ENCODE measurements at regions not wholly inside any gene's neighbourhood (a gene's known extent, or its start where the extent isn't known, plus 50 kb on each side); places are given as distances from the start of the nearest gene placed in this dataset.

GRCh38 chr4:8938137-8938536, 66.5 kb upstream of the HMX1 start:
- DNase-seq, result no peak
- WGBS, result 76% methylated on average over 8 of the region's 8 CpGs
- Histone ChIP-seq H3K36me3 (ENCODE audit: control insufficient read depth in 1 of 2, insufficient read depth in 2 of 2, low read depth in 1 of 2, low read length in 2 of 2) (no peaks in the 10 kb centered on the region), H3K23ac (ENCODE audit: low read length in 2 of 2) (no peak overlapping the region), H3K4me2 (ENCODE audit: low read length, poor library complexity, severe bottlenecking) (no peak overlapping the region), H3K18ac (ENCODE audit: low read depth in 1 of 2, low read length in 2 of 2) (no peak overlapping the region), H3K4me3 (ENCODE audit: insufficient read depth in 1 of 2, low read depth in 1 of 2, low read length in 2 of 2) (no peak overlapping the region), H3K14ac (ENCODE audit: low read length in 2 of 2) (no peak overlapping the region), H3K4me1 (ENCODE audit: control insufficient read depth, insufficient read depth, low read depth, low read length) (no peaks in the 10 kb centered on the region), H2AFZ (ENCODE audit: low read depth, low read length) (no peak overlapping the region), H3K79me1 (replicated peaks; ENCODE audit: low read length, poor library complexity, severe bottlenecking) (no peaks in the 10 kb centered on the region), H2BK12ac (ENCODE audit: low read length in 2 of 2) (no peak overlapping the region), H2BK120ac (ENCODE audit: low read depth, low read length) (no peak overlapping the region), H4K91ac (ENCODE audit: low read length) (no peak overlapping the region), H3K27ac (ENCODE audit: low read length, poor library complexity, severe bottlenecking) (no peak overlapping the region), H3K27me3 (ENCODE audit: control insufficient read depth in 1 of 2, insufficient read depth in 1 of 2, low read length in 2 of 2) (peaks cover 0 to 4% of the 10 kb centered on the region in 2 experiments), H2AK5ac (ENCODE audit: low read length, severe bottlenecking) (no peak overlapping the region), H2BK15ac (ENCODE audit: low read depth, poor library complexity, severe bottlenecking) (no peak overlapping the region), H4K8ac (ENCODE audit: low read length) (no peak overlapping the region), H3K9ac (ENCODE audit: low read length) (no peak overlapping the region), H3K9me3 (ENCODE audit: control insufficient read depth, low read length) (peaks cover 20% of the 10 kb centered on the region), H3K4ac (ENCODE audit: low read depth in 1 of 2, low read length in 2 of 2) (no peak overlapping the region), H2BK5ac (ENCODE audit: low read depth, low read length, poor library complexity, severe bottlenecking) (no peak overlapping the region)

- Histone ChIP-seq H4K91ac (ENCODE audit: low read length) (no peak overlapping the region), H2AK5ac (ENCODE audit: low read length, severe bottlenecking) (no peak overlapping the region), H2BK120ac (ENCODE audit: low read depth, low read length) (no peak overlapping the region), H3K9me3 (ENCODE audit: control insufficient read depth, low read length) (peaks cover 25% of the 10 kb centered on the region), H3K18ac (ENCODE audit: low read depth in 1 of 2, low read length in 2 of 2) (no peak overlapping the region), H3K9ac (ENCODE audit: low read length) (no peak overlapping the region), H3K27ac (ENCODE audit: low read length, poor library complexity, severe bottlenecking) (no peak overlapping the region), H3K4me3 (ENCODE audit: insufficient read depth in 1 of 2, low read depth in 1 of 2, low read length in 2 of 2) (no peak overlapping the region), H3K4me2 (ENCODE audit: low read length, poor library complexity, severe bottlenecking) (no peak overlapping the region), H3K79me1 (replicated peaks; ENCODE audit: low read length, poor library complexity, severe bottlenecking) (no peaks in the 10 kb centered on the region), H4K8ac (ENCODE audit: low read length) (no peak overlapping the region), H3K23ac (ENCODE audit: low read length in 2 of 2) (no peak overlapping the region), H2BK5ac (ENCODE audit: low read depth, low read length, poor library complexity, severe bottlenecking) (no peak overlapping the region), H2BK12ac (ENCODE audit: low read length in 2 of 2) (no peak overlapping the region), H3K14ac (ENCODE audit: low read length in 2 of 2) (no peak overlapping the region), H3K36me3 (ENCODE audit: control insufficient read depth in 1 of 2, insufficient read depth in 2 of 2, low read depth in 1 of 2, low read length in 2 of 2) (no peaks in the 10 kb centered on the region), H2BK15ac (ENCODE audit: low read depth, poor library complexity, severe bottlenecking) (no peak overlapping the region), H2AFZ (ENCODE audit: low read depth, low read length) (no peak overlapping the region), H3K4ac (ENCODE audit: low read depth in 1 of 2, low read length in 2 of 2) (no peak overlapping the region), H3K27me3 (ENCODE audit: control insufficient read depth in 1 of 2, insufficient read depth in 1 of 2, low read length in 2 of 2) (peaks cover 0 to 2% of the 10 kb centered on the region in 2 experiments), H3K4me1 (ENCODE audit: control insufficient read depth, insufficient read depth, low read depth, low read length) (no peaks in the 10 kb centered on the region)
- DNase-seq, result no peak
- WGBS, result 33% methylated on average over 1 of the region's 1 CpG
These were observed 61.2 kb upstream of the HMX1 start for GRCh38 chr4:8932884-8933283.

- H3K79me1 ChIP-seq (replicated peaks; ENCODE audit: low read length, poor library complexity, severe bottlenecking), result no peaks in the 10 kb centered on the region
- H3K14ac ChIP-seq (ENCODE audit: low read length in 2 of 2), result no peak overlapping the region
- DNase-seq, result no peak
- H3K4ac ChIP-seq (ENCODE audit: low read depth in 1 of 2, low read length in 2 of 2), result no peak overlapping the region
- no peak overlapping the region for H3K27ac ChIP-seq (ENCODE audit: low read length, poor library complexity, severe bottlenecking)
- no peak overlapping the region for H4K8ac ChIP-seq (ENCODE audit: low read length)
- no peak overlapping the region for H2BK12ac ChIP-seq (ENCODE audit: low read length in 2 of 2)
- H3K4me1 ChIP-seq (ENCODE audit: control insufficient read depth, insufficient read depth, low read depth, low read length), result no peaks in the 10 kb centered on the region
- 0% methylated on average over 1 of the region's 1 CpG for WGBS
- no peak overlapping the region for H2BK15ac ChIP-seq (ENCODE audit: low read depth, poor library complexity, severe bottlenecking)
- H3K9ac ChIP-seq (ENCODE audit: low read length), result no peak overlapping the region
- no peak overlapping the region for H2BK120ac ChIP-seq (ENCODE audit: low read depth, low read length)
- no peaks in the 10 kb centered on the region for H3K36me3 ChIP-seq (ENCODE audit: control insufficient read depth in 1 of 2, insufficient read depth in 2 of 2, low read depth in 1 of 2, low read length in 2 of 2)
- H2BK5ac ChIP-seq (ENCODE audit: low read depth, low read length, poor library complexity, severe bottlenecking), result no peak overlapping the region
- no peak overlapping the region for H2AFZ ChIP-seq (ENCODE audit: low read depth, low read length)
- no peak overlapping the region for H3K23ac ChIP-seq (ENCODE audit: low read length in 2 of 2)
- no peak overlapping the region for H2AK5ac ChIP-seq (ENCODE audit: low read length, severe bottlenecking)
- H4K91ac ChIP-seq (ENCODE audit: low read length), result no peak overlapping the region
- no peak overlapping the region for H3K18ac ChIP-seq (ENCODE audit: low read depth in 1 of 2, low read length in 2 of 2)
- H3K4me3 ChIP-seq (ENCODE audit: insufficient read depth in 1 of 2, low read depth in 1 of 2, low read length in 2 of 2), result no peak overlapping the region
- H3K4me2 ChIP-seq (ENCODE audit: low read length, poor library complexity, severe bottlenecking), result no peak overlapping the region
- H3K9me3 ChIP-seq (ENCODE audit: control insufficient read depth, low read length), result peaks cover 18% of the 10 kb centered on the region
- no peaks in the 10 kb centered on the region for H3K27me3 ChIP-seq (ENCODE audit: control insufficient read depth in 1 of 2, insufficient read depth in 1 of 2, low read length in 2 of 2)
These were observed 56.4 kb upstream of the HMX1 start for GRCh38 chr4:8928074-8928473.

GRCh38 chr4:8922481-8922880, 50.8 kb upstream of the HMX1 start:
- Histone ChIP-seq H3K4me3 (ENCODE audit: insufficient read depth in 1 of 2, low read depth in 1 of 2, low read length in 2 of 2) (no peak overlapping the region), H3K9me3 (ENCODE audit: control insufficient read depth, low read length) (peaks cover 17% of the 10 kb centered on the region), H4K91ac (ENCODE audit: low read length) (no peak overlapping the region), H3K23ac (ENCODE audit: low read length in 2 of 2) (no peak overlapping the region), H2BK5ac (ENCODE audit: low read depth, low read length, poor library complexity, severe bottlenecking) (no peak overlapping the region), H3K27ac (ENCODE audit: low read length, poor library complexity, severe bottlenecking) (no peak overlapping the region), H3K79me1 (replicated peaks; ENCODE audit: low read length, poor library complexity, severe bottlenecking) (no peaks in the 10 kb centered on the region), H2BK120ac (ENCODE audit: low read depth, low read length) (no peak overlapping the region), H3K4me2 (ENCODE audit: low read length, poor library complexity, severe bottlenecking) (no peak overlapping the region), H2AK5ac (ENCODE audit: low read length, severe bottlenecking) (no peak overlapping the region), H2AFZ (ENCODE audit: low read depth, low read length) (no peak overlapping the region), H3K18ac (ENCODE audit: low read depth in 1 of 2, low read length in 2 of 2) (no peak overlapping the region), H3K14ac (ENCODE audit: low read length in 2 of 2) (no peak overlapping the region), H3K27me3 (ENCODE audit: control insufficient read depth in 1 of 2, insufficient read depth in 1 of 2, low read length in 2 of 2) (peaks cover 0 to 16% of the 10 kb centered on the region in 2 experiments), H2BK12ac (ENCODE audit: low read length in 2 of 2) (no peak overlapping the region), H3K4me1 (ENCODE audit: control insufficient read depth, insufficient read depth, low read depth, low read length) (no peaks in the 10 kb centered on the region), H4K8ac (ENCODE audit: low read length) (no peak overlapping the region), H3K4ac (ENCODE audit: low read depth in 1 of 2, low read length in 2 of 2) (no peak overlapping the region), H2BK15ac (ENCODE audit: low read depth, poor library complexity, severe bottlenecking) (no peak overlapping the region), H3K36me3 (ENCODE audit: control insufficient read depth in 1 of 2, insufficient read depth in 2 of 2, low read depth in 1 of 2, low read length in 2 of 2) (no peaks in the 10 kb centered on the region), H3K9ac (ENCODE audit: low read length) (no peak overlapping the region)
- 14% methylated on average over 1 of the region's 1 CpG for WGBS
- DNase-seq, result no peak
